GM19468 (cell line): ENCODE measurements at regions not wholly inside any gene's neighbourhood (a gene's known extent, or its start where the extent isn't known, plus 50 kb on each side); places are given as distances from the start of the nearest gene placed in this dataset.

Experiments used
- ATAC-seq: cut with Tn5 transposase; IDR thresholded peaks from one replicate; pipeline ENCODE4 v1.9.1; 2021; ENCODE audit warnings: mild to moderate bottlenecking, moderate library complexity, moderate number of reproducible peaks; ENCODE audit not compliant: unreplicated experiment; ENCODE audit errors: extremely low read depth

DNA sequence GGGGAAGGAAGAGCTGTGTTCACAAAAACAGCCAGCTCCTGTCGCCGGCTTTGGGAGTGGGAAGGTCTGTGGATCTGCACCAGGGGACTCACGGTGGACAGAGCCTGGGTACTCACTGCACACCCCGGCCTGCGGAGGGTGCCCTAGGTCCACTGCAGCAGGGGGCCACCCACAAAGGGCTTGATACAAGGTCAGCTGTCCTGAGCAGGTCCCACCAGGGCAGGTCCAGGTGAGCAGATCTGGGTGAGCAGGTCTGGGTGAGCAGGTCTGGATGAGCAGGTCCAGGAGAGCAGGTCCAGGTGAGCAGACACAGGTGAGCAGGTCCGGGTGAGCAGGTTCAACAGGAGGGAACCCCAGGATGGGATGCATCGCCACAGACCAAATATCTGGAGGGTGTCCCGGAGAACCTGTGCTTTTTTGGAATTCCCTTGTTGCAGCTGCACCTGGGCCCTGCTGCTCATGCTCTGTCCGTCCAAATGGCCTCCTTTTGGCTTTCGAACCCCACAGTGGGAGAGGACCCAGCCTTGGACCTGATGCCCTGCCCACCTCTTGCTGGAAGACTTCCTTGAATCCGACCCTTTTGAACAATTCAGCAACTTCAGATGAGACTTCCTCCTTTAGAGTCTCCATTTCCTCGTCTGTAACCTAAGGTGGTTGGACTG, 485.3 kb downstream of the TBC1D22A start:
- no peak for ATAC-seq

DNA sequence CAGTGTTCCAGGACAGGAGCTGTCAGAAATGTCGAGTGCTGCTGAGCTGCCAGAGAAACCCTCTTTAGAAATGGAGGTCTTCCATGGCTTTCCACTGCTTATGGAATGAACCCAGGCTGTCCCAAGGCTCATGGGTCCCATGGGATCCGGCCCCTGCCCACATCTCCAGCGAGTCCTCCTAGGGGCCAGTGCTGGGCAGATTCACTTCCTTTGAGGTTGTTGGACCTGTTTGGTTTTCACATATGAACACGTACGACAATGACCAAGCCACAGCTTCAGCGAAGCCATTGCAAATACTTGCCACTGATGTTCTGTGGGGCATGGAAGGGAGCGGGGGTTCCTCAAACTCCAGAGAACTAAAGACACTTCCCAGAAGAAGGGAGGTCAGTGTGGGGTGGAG, 483.3 kb downstream of the TBC1D22A start:
- no peak for ATAC-seq

- ATAC-seq, result no peak
Measured at GRCh38 chr22:47245286-47245685, 482.8 kb downstream of the TBC1D22A start.

- ATAC-seq, result no peak
Measured at GRCh38 chr22:47240116-47240515, 477.7 kb downstream of the TBC1D22A start.

GRCh38 chr22:47239474-47239860, 477.0 kb downstream of the TBC1D22A start:
- ATAC-seq, result no peak

DNA sequence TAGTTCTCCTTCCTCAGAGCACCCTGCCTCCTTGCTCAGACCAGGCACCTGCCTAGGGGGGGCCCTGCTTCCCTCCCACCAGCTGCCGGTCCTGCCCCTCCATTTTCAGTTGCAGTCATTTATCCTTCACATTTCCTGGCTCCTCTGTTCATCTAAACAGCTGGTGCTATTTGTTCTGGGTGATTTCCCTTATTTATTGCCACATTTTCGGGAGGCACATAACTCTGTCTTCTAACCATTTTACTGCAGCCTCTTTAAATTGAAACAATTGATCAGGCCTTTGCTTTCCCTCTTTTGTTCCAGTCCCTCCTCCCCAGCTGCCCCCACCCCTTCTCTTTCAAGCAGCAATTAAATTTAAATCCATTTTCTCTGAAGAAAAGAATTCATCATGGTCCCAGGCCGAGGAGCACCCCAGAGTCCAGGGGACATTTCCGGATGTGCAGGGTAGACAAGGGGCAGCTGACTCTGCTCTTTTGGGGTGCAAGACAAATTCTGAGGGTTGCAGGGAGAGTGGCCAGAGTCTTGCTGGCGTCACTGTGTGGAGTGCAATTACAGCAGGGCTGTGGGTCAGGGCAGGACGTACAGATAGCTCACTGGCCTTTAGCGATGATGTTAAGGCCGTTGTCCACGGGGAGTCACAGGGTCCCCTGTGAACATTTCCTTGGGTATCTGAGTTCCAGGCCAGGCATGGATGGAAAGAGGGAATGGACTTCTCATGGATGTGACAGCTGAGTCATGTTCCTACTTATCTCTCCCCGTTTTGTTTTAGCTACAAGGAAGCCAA, 476.4 kb downstream of the TBC1D22A start:
- ATAC-seq, result no peak

DNA sequence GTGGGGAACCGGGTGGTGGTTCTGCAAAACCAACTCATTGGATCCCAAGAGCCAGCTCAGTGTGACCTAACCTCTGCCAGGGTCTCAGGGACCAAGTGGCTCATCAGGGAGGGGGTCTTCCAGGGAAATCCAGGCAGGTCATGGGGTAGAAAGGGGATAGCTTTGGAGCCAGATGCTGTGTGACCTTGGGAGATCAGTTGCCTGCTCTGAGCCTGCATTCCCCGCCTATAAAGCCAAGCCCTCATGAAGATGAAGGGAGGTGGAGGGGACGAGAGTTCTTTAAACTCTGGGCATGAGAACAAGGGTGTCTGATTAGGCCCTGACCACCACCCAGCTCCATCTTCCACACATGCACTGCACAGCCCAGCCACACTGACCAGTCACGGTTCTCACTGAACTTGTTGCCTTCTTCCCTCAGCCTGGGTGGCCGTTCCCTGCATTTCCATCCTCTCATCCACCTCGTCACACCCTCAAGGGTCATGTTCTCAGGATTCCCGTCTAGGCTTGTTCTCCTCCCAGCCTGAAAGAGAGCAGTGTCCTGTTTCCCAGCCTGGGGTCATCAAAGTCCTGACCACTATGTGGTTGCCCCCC, 475.5 kb downstream of the TBC1D22A start:
- no peak for ATAC-seq

GRCh38 chr22:47236718-47237117, 474.3 kb downstream of the TBC1D22A start:
- no peak for ATAC-seq

GRCh38 chr22:47236161-47236560, 473.7 kb downstream of the TBC1D22A start:
- ATAC-seq, result no peak

- ATAC-seq, result no peak
Measured at GRCh38 chr22:47233316-47234243, 471.1 kb downstream of the TBC1D22A start.

- ATAC-seq, result no peak
Measured at GRCh38 chr22:47232753-47233152, 470.3 kb downstream of the TBC1D22A start.

GRCh38 chr22:47232197-47232596, 469.7 kb downstream of the TBC1D22A start:
- no peak for ATAC-seq

GRCh38 chr22:47231759-47232158, 469.3 kb downstream of the TBC1D22A start:
- ATAC-seq, result no peak

- ATAC-seq, result no peak
Measured at GRCh38 chr22:47230741-47231140, 468.3 kb downstream of the TBC1D22A start.

- no peak for ATAC-seq
Measured at GRCh38 chr22:47230251-47230650, 467.8 kb downstream of the TBC1D22A start.

DNA sequence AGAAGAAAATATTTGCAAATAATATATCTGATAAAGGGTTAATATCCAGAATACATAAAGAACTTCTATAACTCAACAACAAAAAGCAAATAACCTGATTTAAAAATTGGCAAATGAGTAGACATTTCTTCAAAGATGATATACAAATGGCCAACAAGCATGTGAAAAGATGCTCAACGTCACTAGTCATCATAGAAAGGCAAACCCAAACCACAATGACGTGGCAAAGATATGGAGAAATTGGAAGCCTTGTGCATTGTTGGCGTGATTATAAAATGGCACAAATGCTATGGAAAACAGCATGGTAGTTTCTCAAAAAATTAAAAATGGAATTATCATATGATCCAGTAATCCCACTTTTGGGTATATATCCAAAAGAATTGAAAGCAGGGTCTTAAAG, 466.3 kb downstream of the TBC1D22A start:
- ATAC-seq, result no peak

GRCh38 chr22:47225931-47226633, 463.6 kb downstream of the TBC1D22A start:
- ATAC-seq, result no peak

DNA sequence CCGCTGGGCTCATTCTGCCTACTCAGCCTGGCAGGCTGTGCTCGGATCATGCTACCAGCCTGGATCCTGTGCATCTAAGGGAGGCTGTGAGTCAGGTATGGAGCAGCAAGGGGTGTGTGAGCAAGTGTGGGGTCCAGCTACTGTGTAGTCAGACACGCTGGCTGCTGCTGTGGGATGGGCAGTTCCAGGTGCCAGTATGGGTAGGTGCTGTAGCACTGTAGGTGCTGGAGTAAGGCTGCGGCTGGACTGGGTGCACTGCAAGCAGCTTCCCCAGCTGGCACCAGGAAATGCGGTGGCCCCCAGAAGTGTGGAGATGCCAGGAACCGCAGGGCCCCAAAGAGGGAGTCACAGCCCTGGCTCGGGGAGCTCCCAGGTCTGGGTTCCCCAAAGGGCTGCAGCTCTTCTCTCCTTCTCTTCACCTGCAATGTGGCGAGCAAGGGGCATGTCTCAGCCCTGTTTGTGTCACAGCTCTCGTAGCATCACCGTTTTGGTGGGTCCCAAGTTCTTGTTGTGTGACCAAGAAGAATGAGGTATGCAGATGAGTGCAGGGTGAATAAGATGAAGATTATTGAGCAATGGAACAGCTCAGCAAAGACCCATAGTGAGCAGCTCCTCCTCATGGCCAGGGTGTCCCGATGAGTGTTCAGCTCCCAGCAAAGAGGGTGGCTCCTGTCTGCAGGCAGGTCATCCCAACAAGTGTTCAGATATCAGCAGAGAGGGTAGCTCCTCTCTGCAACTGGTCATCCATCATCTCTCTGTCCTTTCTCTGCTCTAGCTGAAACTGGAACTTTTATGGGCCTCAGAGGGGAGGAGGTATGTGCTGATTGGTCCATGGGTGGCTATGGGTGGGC, 462.9 kb downstream of the TBC1D22A start:
- ATAC-seq, result no peak
